ENCODE measurements at regions not wholly inside any gene's neighbourhood (a gene's known extent, or its start where the extent isn't known, plus 50 kb on each side); places are given as distances from the start of the nearest gene placed in this dataset.

DNA sequence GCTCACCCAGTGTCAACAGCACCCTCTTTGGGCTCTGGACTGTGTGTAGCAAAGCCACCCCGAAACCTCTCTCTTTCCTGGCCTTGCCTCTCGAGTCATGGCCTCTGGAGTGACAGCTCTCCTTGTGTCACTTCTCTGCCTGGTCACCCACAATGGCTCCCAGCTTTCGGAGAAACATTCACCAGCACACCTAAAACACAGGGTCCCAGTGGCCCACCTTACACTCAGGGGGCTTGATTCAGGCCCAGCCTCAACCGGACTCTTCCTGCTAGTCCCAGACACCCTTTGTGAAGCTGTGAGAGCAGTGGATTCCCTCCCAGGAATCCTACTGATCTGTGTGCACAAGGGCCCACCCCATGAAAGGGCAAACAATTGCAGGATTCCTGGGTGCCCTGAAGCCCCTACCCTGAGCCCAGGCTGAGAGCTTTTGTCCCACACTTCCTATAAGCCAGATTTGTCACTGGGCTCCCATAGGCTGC lies 137.2 kb upstream of the HAAO start:
- peaks cover 54% of the 10 kb centered on the region for H3K4me1 ChIP-seq (ENCODE audit: control insufficient read depth, extremely low read depth, insufficient read depth, low read length)
- H3K9ac ChIP-seq (ENCODE audit: insufficient read depth, low read length) = no peak overlapping the region
- no peak overlapping the region for H3K4me3 ChIP-seq (replicated peaks in 1 of 4; ENCODE audit: control extremely low read depth in 1 of 4, insufficient read depth in 1 of 4, low read depth in 3 of 4, low read length in 4 of 4)
- H3K27ac ChIP-seq (ENCODE audit: insufficient read depth, low read length) = peak overlapping the region; percentile 48
- H3K79me2 ChIP-seq (ENCODE audit: control insufficient read depth, insufficient read depth, low read length) = no peaks in the 10 kb centered on the region
- no peak overlapping the region for H3K4me2 ChIP-seq (ENCODE audit: extremely low read depth, insufficient read depth, low read length)
- no peaks in the 10 kb centered on the region for H3K36me3 ChIP-seq (ENCODE audit: control insufficient read depth, insufficient read depth, low read length)
- DNase-seq (ENCODE audit: low read depth in 2 of 2) = no peak
- H4K20me1 ChIP-seq (ENCODE audit: control insufficient read depth, extremely low read depth, insufficient read depth, low read length) = no peaks in the 10 kb centered on the region
- no peaks in the 10 kb centered on the region for H3K9me3 ChIP-seq (ENCODE audit: control insufficient read depth, insufficient read depth, low read depth, low read length)
- H3K27me3 ChIP-seq (ENCODE audit: control insufficient read depth, insufficient read depth, low read length) = no peaks in the 10 kb centered on the region
- TF ChIP-seq EZH2 (IDR thresholded peaks at IDR 0.05; ENCODE audit: low read length, missing control alignments) = no peak
- TF ChIP-seq, protein P1, sequence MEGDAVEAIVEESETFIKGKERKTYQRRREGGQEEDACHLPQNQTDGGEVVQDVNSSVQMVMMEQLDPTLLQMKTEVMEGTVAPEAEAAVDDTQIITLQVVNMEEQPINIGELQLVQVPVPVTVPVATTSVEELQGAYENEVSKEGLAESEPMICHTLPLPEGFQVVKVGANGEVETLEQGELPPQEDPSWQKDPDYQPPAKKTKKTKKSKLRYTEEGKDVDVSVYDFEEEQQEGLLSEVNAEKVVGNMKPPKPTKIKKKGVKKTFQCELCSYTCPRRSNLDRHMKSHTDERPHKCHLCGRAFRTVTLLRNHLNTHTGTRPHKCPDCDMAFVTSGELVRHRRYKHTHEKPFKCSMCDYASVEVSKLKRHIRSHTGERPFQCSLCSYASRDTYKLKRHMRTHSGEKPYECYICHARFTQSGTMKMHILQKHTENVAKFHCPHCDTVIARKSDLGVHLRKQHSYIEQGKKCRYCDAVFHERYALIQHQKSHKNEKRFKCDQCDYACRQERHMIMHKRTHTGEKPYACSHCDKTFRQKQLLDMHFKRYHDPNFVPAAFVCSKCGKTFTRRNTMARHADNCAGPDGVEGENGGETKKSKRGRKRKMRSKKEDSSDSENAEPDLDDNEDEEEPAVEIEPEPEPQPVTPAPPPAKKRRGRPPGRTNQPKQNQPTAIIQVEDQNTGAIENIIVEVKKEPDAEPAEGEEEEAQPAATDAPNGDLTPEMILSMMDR (conservative IDR thresholded peaks at IDR 0.05 in 1 of 2, IDR thresholded peaks at IDR 0.05 in 1 of 2; ENCODE audit: low read depth in 1 of 2, low read length in 2 of 2) = no peak
- no peak overlapping the region for H2AFZ ChIP-seq (ENCODE audit: low read length)

DNA sequence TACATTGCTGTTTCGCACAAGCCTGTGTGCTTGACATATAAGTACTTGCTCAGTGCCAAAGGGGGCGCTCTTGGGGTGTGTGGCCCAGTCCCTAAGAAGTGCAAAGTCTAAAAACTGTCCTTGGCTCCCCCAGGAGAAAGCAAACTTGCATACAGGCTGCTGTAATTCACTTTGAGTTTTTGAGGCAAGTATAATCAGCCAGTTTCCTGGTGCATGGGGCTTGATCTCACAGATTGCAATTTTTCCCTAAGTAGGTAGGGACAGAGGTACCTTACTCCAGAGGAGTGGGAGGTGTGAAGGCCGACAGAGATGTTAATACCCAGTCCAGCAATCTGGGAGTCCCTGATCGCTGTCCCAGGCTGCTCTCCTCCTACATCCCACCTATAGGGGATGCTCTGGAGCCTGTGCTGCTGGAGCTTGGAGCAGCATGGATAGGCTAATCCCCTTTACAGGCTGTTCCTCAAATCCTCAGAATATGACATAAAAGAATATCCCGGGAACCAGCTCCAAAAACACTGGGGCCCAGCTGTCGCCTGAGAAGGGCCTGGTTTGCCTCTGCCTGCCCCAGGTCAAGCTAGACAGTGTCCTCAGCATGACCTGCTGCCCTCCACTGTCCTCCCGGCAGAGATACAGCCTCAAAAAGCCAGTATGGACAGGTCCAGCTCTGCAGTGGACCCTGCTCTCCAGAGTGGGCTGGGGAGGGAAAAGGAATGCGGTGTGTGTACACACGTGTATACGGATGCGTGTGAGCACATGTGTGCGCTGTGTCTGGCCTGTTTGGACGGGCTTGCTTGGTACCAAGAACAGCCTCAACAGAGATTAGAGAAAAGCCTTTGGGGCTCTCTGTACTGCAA lies 136.5 kb upstream of the HAAO start:
- H2AFZ ChIP-seq (ENCODE audit: low read length) = no peak overlapping the region
- H3K9me3 ChIP-seq (ENCODE audit: control insufficient read depth, insufficient read depth, low read depth, low read length) = no peaks in the 10 kb centered on the region
- H3K4me1 ChIP-seq (ENCODE audit: control insufficient read depth, extremely low read depth, insufficient read depth, low read length) = peaks cover 61% of the 10 kb centered on the region
- no peaks in the 10 kb centered on the region for H4K20me1 ChIP-seq (ENCODE audit: control insufficient read depth, extremely low read depth, insufficient read depth, low read length)
- TF ChIP-seq, protein P1 (conservative IDR thresholded peaks at IDR 0.05 in 1 of 2, IDR thresholded peaks at IDR 0.05 in 1 of 2; ENCODE audit: low read depth in 1 of 2, low read length in 2 of 2) = peak; percentile 56 to 62
- TF ChIP-seq EZH2 (IDR thresholded peaks at IDR 0.05; ENCODE audit: low read length, missing control alignments) = no peak
- peak; percentile 43 to 45 for DNase-seq (ENCODE audit: low read depth in 2 of 2)
- H3K9ac ChIP-seq (ENCODE audit: insufficient read depth, low read length) = no peak overlapping the region
- H3K27ac ChIP-seq (ENCODE audit: insufficient read depth, low read length) = peak overlapping the region; percentile 48
- H3K79me2 ChIP-seq (ENCODE audit: control insufficient read depth, insufficient read depth, low read length) = no peaks in the 10 kb centered on the region
- no peak overlapping the region for H3K4me2 ChIP-seq (ENCODE audit: extremely low read depth, insufficient read depth, low read length)
- no peaks in the 10 kb centered on the region for H3K36me3 ChIP-seq (ENCODE audit: control insufficient read depth, insufficient read depth, low read length)
- no peaks in the 10 kb centered on the region for H3K27me3 ChIP-seq (ENCODE audit: control insufficient read depth, insufficient read depth, low read length)
- H3K4me3 ChIP-seq (replicated peaks in 1 of 4; ENCODE audit: control extremely low read depth in 1 of 4, insufficient read depth in 1 of 4, low read depth in 3 of 4, low read length in 4 of 4) = no peak overlapping the region

DNA sequence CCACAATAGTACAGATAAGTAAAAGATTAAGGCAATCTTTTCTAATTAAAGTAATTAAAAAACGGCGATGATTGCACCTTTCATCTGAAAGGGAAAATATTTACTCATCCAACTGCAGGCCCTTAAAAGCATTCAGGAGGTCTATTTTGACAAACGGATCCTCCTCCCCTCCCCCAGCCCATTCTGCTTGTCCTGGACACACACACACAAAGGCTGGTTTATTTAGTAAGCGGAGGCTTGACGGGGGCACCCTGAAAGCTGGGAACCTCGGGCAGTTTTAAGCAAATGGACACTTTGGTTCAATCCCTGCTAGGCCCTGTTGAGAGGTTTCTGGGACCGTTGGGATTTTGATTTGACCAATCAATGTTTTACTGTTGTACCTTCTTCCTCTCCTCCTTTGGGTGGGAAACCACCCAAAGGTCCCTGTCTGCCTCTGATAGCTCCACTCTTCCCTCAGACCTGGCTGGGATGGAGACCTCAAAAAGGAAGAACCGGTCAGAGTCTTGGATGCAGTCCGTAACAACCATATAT lies 135.8 kb upstream of the HAAO start:
- Histone ChIP-seq H3K27ac (ENCODE audit: insufficient read depth, low read length) (no peak overlapping the region), H3K4me1 (ENCODE audit: control insufficient read depth, extremely low read depth, insufficient read depth, low read length) (peaks cover 67% of the 10 kb centered on the region), H3K9ac (ENCODE audit: insufficient read depth, low read length) (no peak overlapping the region), H3K79me2 (ENCODE audit: control insufficient read depth, insufficient read depth, low read length) (no peaks in the 10 kb centered on the region), H3K9me3 (ENCODE audit: control insufficient read depth, insufficient read depth, low read depth, low read length) (no peaks in the 10 kb centered on the region), H4K20me1 (ENCODE audit: control insufficient read depth, extremely low read depth, insufficient read depth, low read length) (no peaks in the 10 kb centered on the region), H3K4me3 (replicated peaks in 1 of 4; ENCODE audit: control extremely low read depth in 1 of 4, insufficient read depth in 1 of 4, low read depth in 3 of 4, low read length in 4 of 4) (no peak overlapping the region), H3K36me3 (ENCODE audit: control insufficient read depth, insufficient read depth, low read length) (no peaks in the 10 kb centered on the region), H3K4me2 (ENCODE audit: extremely low read depth, insufficient read depth, low read length) (no peak overlapping the region), H2AFZ (ENCODE audit: low read length) (no peak overlapping the region), H3K27me3 (ENCODE audit: control insufficient read depth, insufficient read depth, low read length) (no peaks in the 10 kb centered on the region)
- TF ChIP-seq, protein P1 (conservative IDR thresholded peaks at IDR 0.05 in 1 of 2, IDR thresholded peaks at IDR 0.05 in 1 of 2; ENCODE audit: low read depth in 1 of 2, low read length in 2 of 2) = no peak
- no peak for TF ChIP-seq EZH2 (IDR thresholded peaks at IDR 0.05; ENCODE audit: low read length, missing control alignments)
- no peak for DNase-seq (ENCODE audit: low read depth in 2 of 2)

All from fibroblast of lung (primary cell).